GM23248 (cell line): ENCODE measurements at regions not wholly inside any gene's neighbourhood (a gene's known extent, or its start where the extent isn't known, plus 50 kb on each side); places are given as distances from the start of the nearest gene placed in this dataset.

Experiments
- EZH2 ChIP-seq: fragments of 200-600 bp; sonication (generic); IDR thresholded peaks from 2 replicates; pipeline ENCODE4 v1.6.1; 2018; ENCODE audit warnings: antibody characterized with exemption, mild to moderate bottlenecking; ENCODE audit not compliant: insufficient read depth, poor library complexity, severe bottlenecking
- EZH2phosphoT487 ChIP-seq: fragments of 200-600 bp; sonication (generic); IDR thresholded peaks from 2 replicates; pipeline ENCODE4 v1.6.1; 2018; ENCODE audit warnings: antibody characterized with exemption, moderate library complexity, mild to moderate bottlenecking, low read depth; ENCODE audit not compliant: insufficient read depth

DNA sequence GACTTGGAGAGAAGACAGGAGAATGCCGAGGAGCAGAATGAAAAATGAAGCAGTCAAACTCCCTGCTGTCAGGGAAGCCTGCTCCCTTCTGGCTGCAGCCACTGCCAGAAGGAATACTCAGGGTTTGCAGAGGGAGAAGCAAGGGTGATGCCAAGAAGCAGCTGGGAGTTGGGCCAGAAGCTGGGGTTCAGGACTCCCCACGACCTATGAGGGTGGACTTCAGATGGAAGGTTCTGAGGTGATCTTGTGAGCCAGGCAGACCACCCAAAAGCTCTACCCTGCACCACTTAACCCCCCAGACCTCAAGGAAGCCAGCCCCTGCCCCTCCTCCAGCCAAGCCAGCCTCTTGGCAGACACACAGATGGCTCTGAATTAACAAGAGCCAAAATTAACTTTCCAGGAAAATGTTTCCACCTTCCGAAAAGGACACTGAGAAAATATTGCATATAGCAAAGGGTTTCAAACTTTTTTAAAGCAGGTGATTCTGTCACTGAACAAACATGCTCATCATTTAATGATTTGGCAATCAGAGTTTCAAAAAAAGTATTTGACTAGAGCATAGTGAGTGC, 126.0 kb upstream of the ERCC4 start:
- TF ChIP-seq EZH2 (no peak), EZH2phosphoT487 (no peak)
